ENCODE measurements at regions not wholly inside any gene's neighbourhood (a gene's known extent, or its start where the extent isn't known, plus 50 kb on each side); places are given as distances from the start of the nearest gene placed in this dataset.
"Not testable (repeated sequence)": the region's sequence is repeated elsewhere in the genome, so short reads cannot be mapped to it uniquely, and the experiment has no call there.

GRCh38 chr9:89674667-89675057 lies 69.8 kb downstream of the GADD45G start:
- DNase-seq (ENCODE audit: low spot score) = no peak

- peak; percentile 67 for DNase-seq (ENCODE audit: low spot score)
Measured at GRCh38 chr9:89675058-89675742, 70.4 kb downstream of the GADD45G start.

- DNase-seq (ENCODE audit: low spot score) = no peak
Measured at GRCh38 chr9:89676281-89676680, 71.5 kb downstream of the GADD45G start.

GRCh38 chr9:89677702-89678395 lies 73.0 kb downstream of the GADD45G start:
- no peak for DNase-seq (ENCODE audit: low spot score)

- DNase-seq (ENCODE audit: low spot score) = no peak
Measured at GRCh38 chr9:89678396-89679015, 73.7 kb downstream of the GADD45G start.

GRCh38 chr9:89679016-89679415 lies 74.2 kb downstream of the GADD45G start:
- no peak for DNase-seq (ENCODE audit: low spot score)

- no peak for DNase-seq (ENCODE audit: low spot score)
Measured at GRCh38 chr9:89679581-89679980, 74.8 kb downstream of the GADD45G start.

- DNase-seq (ENCODE audit: low spot score) = no peak
Measured at GRCh38 chr9:89680547-89681467, 76.0 kb downstream of the GADD45G start.

- not testable (repeated sequence) for DNase-seq (ENCODE audit: low spot score)
Measured at GRCh38 chr9:89681468-89681859, 76.7 kb downstream of the GADD45G start.

- no peak for DNase-seq (ENCODE audit: low spot score)
Measured at GRCh38 chr9:89683626-89684025, 78.8 kb downstream of the GADD45G start.

GRCh38 chr9:89684218-89684617 lies 79.4 kb downstream of the GADD45G start:
- no peak for DNase-seq (ENCODE audit: low spot score)

GRCh38 chr9:89684912-89685636 lies 80.3 kb downstream of the GADD45G start:
- no peak for DNase-seq (ENCODE audit: low spot score)

- no peak for DNase-seq (ENCODE audit: low spot score)
Measured at GRCh38 chr9:89685698-89686097, 80.9 kb downstream of the GADD45G start.

- no peak for DNase-seq (ENCODE audit: low spot score)
Measured at GRCh38 chr9:89686126-89686525, 81.3 kb downstream of the GADD45G start.

- DNase-seq (ENCODE audit: low spot score) = no peak
Measured at GRCh38 chr9:89686621-89687020, 81.8 kb downstream of the GADD45G start.

GRCh38 chr9:89687188-89687587 lies 82.4 kb downstream of the GADD45G start:
- no peak for DNase-seq (ENCODE audit: low spot score)

- no peak for DNase-seq (ENCODE audit: low spot score)
Measured at GRCh38 chr9:89687848-89688247, 83.0 kb downstream of the GADD45G start.

- DNase-seq (ENCODE audit: low spot score) = not testable (repeated sequence)
Measured at GRCh38 chr9:89689321-89689720, 84.5 kb downstream of the GADD45G start.

GRCh38 chr9:89690334-89690912 lies 85.6 kb downstream of the GADD45G start:
- DNase-seq (ENCODE audit: low spot score) = no peak

GRCh38 chr9:89695441-89695891 lies 90.7 kb downstream of the GADD45G start:
- DNase-seq (ENCODE audit: low spot score) = no peak

- not testable (repeated sequence) for DNase-seq (ENCODE audit: low spot score)
Measured at GRCh38 chr9:89695979-89696378, 91.2 kb downstream of the GADD45G start.
